Ovary (tissue), 7 donors: ENCODE measurements at regions not wholly inside any gene's neighbourhood (a gene's known extent, or its start where the extent isn't known, plus 50 kb on each side); places are given as distances from the start of the nearest gene placed in this dataset.

Experiments used
- DNase-seq, 5 donors: peaks; one replicate each; pipeline ENCODE4 v3.0.0-alpha.2; 2019 to 2020
- H3K27ac ChIP-seq, 2 donors: fragments of 200-600 bp; one replicate each; pipeline versions ENCODE4 v1.5.1 to v1.8.0; 2019 to 2022
- H3K27me3 ChIP-seq: fragments of 200-600 bp; one replicate; pipeline ENCODE4 v1.8.0; 2022
- H3K36me3 ChIP-seq: fragments of 200-600 bp; sonication (generic); one replicate; pipeline ENCODE4 v1.5.1; 2019
- H3K4me1 ChIP-seq: one replicate; pipeline ENCODE4 v1.8.1; 2013; ENCODE audit warnings: mild to moderate bottlenecking, moderate library complexity; ENCODE audit not compliant: insufficient read depth
- H3K4me3 ChIP-seq: fragments of 200-600 bp; sonication (generic); one replicate; pipeline ENCODE4 v1.5.1; 2017
- H3K9me3 ChIP-seq, 2 donors: fragments of 200-600 bp in 1 of 2; sonication (generic) in 1 of 2; one replicate each; pipeline versions ENCODE4 v1.5.1 to v1.8.1; 2013 to 2019; ENCODE audit warnings: mild to moderate bottlenecking in 1 of 2, moderate library complexity in 1 of 2
- CTCF ChIP-seq, 3 donors: fragments of 450-650 bp in 2 of 3; fragments of 200-600 bp in 1 of 3; IDR thresholded peaks; one replicate each; pipeline versions ENCODE4 v1.5.1 to v1.8.0; 2016 to 2022; ENCODE audit warnings: antibody characterized with exemption in 3 of 3, mild to moderate bottlenecking in 1 of 3
- EP300 ChIP-seq: sonication (generic); formaldehyde crosslinking; IDR thresholded peaks from one replicate; pipeline ENCODE4 v1.6.1; 2017; ENCODE audit warnings: antibody characterized with exemption
- POLR2A ChIP-seq: fragments of 450-650 bp; IDR thresholded peaks from one replicate; pipeline ENCODE4 v1.6.1; 2017; ENCODE audit warnings: antibody characterized with exemption, mild to moderate bottlenecking, moderate library complexity
- WGBS, 3 donors: extraction: QIAGEN DNeasy Blood & Tissue Kit in 1 of 3; methylation state at CpG; one replicate each; pipeline versions ENCODE4 v1.1.5 to v1.1.7; 2013 to 2017; 5-methylcytosine and 5-hydroxymethylcytosine counted together
- intact Hi-C, 4 donors: fragments of 100-400 bp; cut with DNase I; formaldehyde crosslinking; loops; one replicate each; pipeline versions ENCODE4 v1.11.0 to v1.15.1; 2022 to 2023
- donor health status: DM: no; HTN: no; CAD: no; lungs with moderate emphysema.
- donor health status: DM: no; HTN: no; CAD: no.
- donor health status: Bipolar disorder and iron deficiency.
- donor health status: DM: no; HTN: no; CAD: no.
- donor health status: DM: yes; HTN: yes; CAD: no.

- H3K27ac ChIP-seq = no peak overlapping the region
- peaks cover 0 to 7% of the 10 kb centered on the region in 2 donors for H3K9me3 ChIP-seq
- peaks cover 10% of the 10 kb centered on the region for H3K4me1 ChIP-seq
- H3K4me3 ChIP-seq = no peak overlapping the region
- no peaks in the 10 kb centered on the region for H3K27me3 ChIP-seq
- no peaks in the 10 kb centered on the region for H3K36me3 ChIP-seq
- intact Hi-C loops = loop anchor here in 2 of 4 donors (5.0 to 10.0 kb wide), 2 partner anchors 169 to 252 kb away; no protein-coding TSS in a partner anchor
- no peak for DNase-seq
- TF ChIP-seq CTCF (IDR thresholded peaks at IDR 0.05) = no peak
- TF ChIP-seq EP300 = no peak
- no peak for TF ChIP-seq POLR2A
These were observed 87.6 kb downstream of the NCR2 start for GRCh38 chr6:41423002-41423401.

DNA sequence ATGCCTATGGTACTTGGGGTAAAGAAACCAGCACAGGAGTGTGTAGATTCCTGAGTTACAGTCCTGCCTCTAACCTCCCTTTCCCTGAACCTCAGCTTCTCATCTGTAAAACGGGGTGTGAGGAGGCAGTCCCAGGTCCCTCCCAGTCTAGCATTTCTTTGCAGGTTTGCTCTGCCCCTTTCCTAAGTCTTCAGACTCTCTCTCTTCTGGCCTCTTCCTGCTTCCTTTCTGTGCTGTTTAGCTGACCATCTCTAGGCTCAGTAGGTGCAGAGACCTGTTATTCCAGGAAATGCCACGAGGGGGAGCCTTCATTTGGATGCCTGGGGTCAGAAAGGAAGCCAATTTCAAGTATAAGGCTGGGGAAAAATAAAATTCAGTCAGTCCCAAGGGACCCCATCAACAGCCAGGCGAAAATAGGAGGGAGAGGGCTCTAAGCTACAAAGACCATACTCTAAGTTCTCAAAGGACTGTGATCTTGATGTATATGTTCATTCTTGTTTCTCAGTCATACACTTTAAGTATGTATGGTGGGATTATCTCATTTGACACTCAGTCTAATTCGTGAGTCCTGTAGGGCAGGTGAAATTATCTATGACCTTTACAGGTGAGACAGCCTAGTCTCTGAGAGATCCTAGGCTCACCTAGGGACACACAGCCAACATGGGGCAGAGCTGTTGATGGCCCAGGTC is 89.1 kb downstream of the NCR2 start:
- no peak overlapping the region for H3K4me3 ChIP-seq
- no peak for TF ChIP-seq POLR2A
- no peak for TF ChIP-seq EP300
- peak; percentile 61 to 74 (median 66) for TF ChIP-seq CTCF (IDR thresholded peaks at IDR 0.05)
- no peaks in the 10 kb centered on the region for H3K36me3 ChIP-seq
- peak; percentile 71 to 89 (median 85) for DNase-seq
- no peak overlapping the region for H3K27ac ChIP-seq
- 8 to 14% (median 11%) methylated on average over 4 of the region's 4 CpGs for WGBS, 3 donors
- H3K4me1 ChIP-seq = peaks cover 14% of the 10 kb centered on the region
- intact Hi-C loops = loop anchor here (5.0 to 10.0 kb wide), 3 partner anchors 163 to 250 kb away; no protein-coding TSS in a partner anchor
- peaks cover 0 to 3% of the 10 kb centered on the region in 2 donors for H3K9me3 ChIP-seq
- H3K27me3 ChIP-seq = no peaks in the 10 kb centered on the region

GRCh38 chr6:41425511-41425910 is 90.1 kb downstream of the NCR2 start:
- no peak for DNase-seq
- TF ChIP-seq POLR2A (no peak), EP300 (no peak), CTCF (IDR thresholded peaks at IDR 0.05) (no peak)
- WGBS, 3 donors = 96 to 100% (median 98%) methylated on average over 1 of the region's 1 CpG
- intact Hi-C loops = loop anchor here in 3 of 4 donors (5.0 to 10.0 kb wide), 2 partner anchors 162 to 249 kb away; no protein-coding TSS in a partner anchor
- no peak overlapping the region for H3K27ac ChIP-seq
- H3K9me3 ChIP-seq = no peaks in the 10 kb centered on the region
- H3K36me3 ChIP-seq = no peaks in the 10 kb centered on the region
- H3K4me1 ChIP-seq = peaks cover 14% of the 10 kb centered on the region
- no peaks in the 10 kb centered on the region for H3K27me3 ChIP-seq
- H3K4me3 ChIP-seq = no peak overlapping the region

DNA sequence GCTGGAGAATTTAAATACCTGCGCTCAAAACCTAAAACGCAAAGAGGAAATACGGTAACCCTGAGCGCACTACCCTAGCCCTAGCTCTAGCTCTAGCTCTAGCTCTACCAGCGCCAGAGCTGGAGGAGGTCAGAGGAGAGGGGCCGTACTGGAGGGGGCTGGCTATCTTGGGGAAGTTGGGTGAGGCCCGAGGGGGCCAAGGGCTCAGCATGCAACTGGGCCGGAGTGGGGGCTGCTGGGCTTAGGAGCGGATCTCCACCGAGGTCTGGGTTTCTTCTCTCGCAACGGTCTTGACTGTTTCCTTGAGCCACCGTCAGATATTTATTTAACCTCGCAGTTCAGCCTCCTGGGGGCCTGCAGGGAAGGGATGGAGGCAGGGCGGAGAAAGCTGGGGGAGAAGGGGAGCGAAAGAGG is 91.0 kb downstream of the NCR2 start:
- 7 to 22% (median 18%) methylated on average over 16 of the region's 16 CpGs for WGBS, 3 donors
- Histone ChIP-seq H3K4me3 (no peak overlapping the region), H3K4me1 (peaks cover 14% of the 10 kb centered on the region), H3K27me3 (no peaks in the 10 kb centered on the region), H3K27ac (no peak overlapping the region), H3K9me3 (no peaks in the 10 kb centered on the region), H3K36me3 (no peaks in the 10 kb centered on the region)
- intact Hi-C loops = loop anchor here in 3 of 4 donors (5.0 to 10.0 kb wide), 2 partner anchors 161 to 248 kb away; no protein-coding TSS in a partner anchor
- TF ChIP-seq CTCF (IDR thresholded peaks at IDR 0.05) = no peak
- TF ChIP-seq POLR2A = no peak
- TF ChIP-seq EP300 = no peak
- peak in 1 of 5 donors; percentile 29 for DNase-seq
